Astrocyte of the hippocampus (primary cell): ENCODE measurements at regions not wholly inside any gene's neighbourhood (a gene's known extent, or its start where the extent isn't known, plus 50 kb on each side); places are given as distances from the start of the nearest gene placed in this dataset.

Source experiments
- DNase-seq: peaks from one replicate; pipeline ENCODE4 v3.0.0; 2011; ENCODE audit warnings: low read depth, low spot score

- peak; percentile 51 for DNase-seq
Observed at GRCh38 chr4:32025851-32026459, 1305.8 kb downstream of the PCDH7 start.

- no peak for DNase-seq
Observed at GRCh38 chr4:32030406-32030805, 1310.2 kb downstream of the PCDH7 start.

GRCh38 chr4:32031026-32031425 lies 1310.9 kb downstream of the PCDH7 start:
- DNase-seq, result no peak

- DNase-seq, result no peak
Observed at GRCh38 chr4:32032136-32032672, 1312.0 kb downstream of the PCDH7 start.

GRCh38 chr4:32037399-32037798 lies 1317.2 kb downstream of the PCDH7 start:
- no peak for DNase-seq

- DNase-seq, result no peak
Observed at GRCh38 chr4:32042486-32043247, 1322.5 kb downstream of the PCDH7 start.

GRCh38 chr4:32043248-32043633 lies 1323.1 kb downstream of the PCDH7 start:
- no peak for DNase-seq

GRCh38 chr4:32061916-32062315 lies 1341.7 kb downstream of the PCDH7 start:
- DNase-seq, result no peak

- no peak for DNase-seq
Observed at GRCh38 chr4:32073542-32073941, 1353.4 kb downstream of the PCDH7 start.

GRCh38 chr4:32087211-32087610 lies 1367.0 kb downstream of the PCDH7 start:
- DNase-seq, result no peak

GRCh38 chr4:32094987-32095386 lies 1374.8 kb downstream of the PCDH7 start:
- no peak for DNase-seq

- no peak for DNase-seq
Observed at GRCh38 chr4:32102896-32103295, 1382.7 kb downstream of the PCDH7 start.

- DNase-seq, result peak; percentile 13
Observed at GRCh38 chr4:32106767-32107166, 1386.6 kb downstream of the PCDH7 start.

GRCh38 chr4:32112891-32113290 lies 1392.7 kb downstream of the PCDH7 start:
- no peak for DNase-seq

- DNase-seq, result no peak
Observed at GRCh38 chr4:32117693-32118092, 1397.5 kb downstream of the PCDH7 start.

GRCh38 chr4:32119907-32120306 lies 1399.7 kb downstream of the PCDH7 start:
- no peak for DNase-seq

GRCh38 chr4:32128549-32128948 lies 1408.4 kb downstream of the PCDH7 start:
- no peak for DNase-seq

- no peak for DNase-seq
Observed at GRCh38 chr4:32129967-32130366, 1409.8 kb downstream of the PCDH7 start.

GRCh38 chr4:32133141-32133540 lies 1413.0 kb downstream of the PCDH7 start:
- no peak for DNase-seq

- no peak for DNase-seq
Observed at GRCh38 chr4:32133734-32134133, 1413.6 kb downstream of the PCDH7 start.

GRCh38 chr4:32135642-32136041 lies 1415.5 kb downstream of the PCDH7 start:
- DNase-seq, result no peak

- no peak for DNase-seq
Observed at GRCh38 chr4:32136081-32136787, 1416.1 kb downstream of the PCDH7 start.

- peak; percentile 94 for DNase-seq
Observed at GRCh38 chr4:32140636-32141035, 1420.5 kb downstream of the PCDH7 start.
